Lower leg skin (tissue), 3 donors: ENCODE measurements at regions not wholly inside any gene's neighbourhood (a gene's known extent, or its start where the extent isn't known, plus 50 kb on each side); places are given as distances from the start of the nearest gene placed in this dataset.

ENCODE experiments used
- CTCF ChIP-seq, 3 donors: fragments of 450-650 bp; IDR thresholded peaks; one replicate each; pipeline ENCODE4 v1.5.1; 2016; ENCODE audit warnings: antibody characterized with exemption in 3 of 3, mild to moderate bottlenecking in 3 of 3, moderate library complexity in 2 of 3
- POLR2A ChIP-seq, 2 donors: fragments of 450-650 bp; IDR thresholded peaks; one replicate each; pipeline ENCODE4 v1.6.1; 2016 to 2017; ENCODE audit warnings: antibody characterized with exemption in 2 of 2, mild to moderate bottlenecking in 1 of 2, moderate library complexity in 1 of 2

- TF ChIP-seq POLR2A (IDR thresholded peaks at IDR 0.05) (no peak), CTCF (IDR thresholded peaks at IDR 0.05) (no peak)
Measured at GRCh38 chr4:35253331-35253730, 991.0 kb downstream of the ARAP2 start.
